H7 (cell line): ENCODE measurements at regions not wholly inside any gene's neighbourhood (a gene's known extent, or its start where the extent isn't known, plus 50 kb on each side); places are given as distances from the start of the nearest gene placed in this dataset.
"Not testable (repeated sequence)": the region's sequence is repeated elsewhere in the genome, so short reads cannot be mapped to it uniquely, and the experiment has no call there.

Experiments
- DNase-seq: peaks from one replicate; pipeline ENCODE4 v3.0.0; 2012
- H3K27me3 ChIP-seq: 2 replicates; pipeline ENCODE4 v1.6.0; 2011; ENCODE audit warnings: mild to moderate bottlenecking, low read length; ENCODE audit not compliant: control insufficient read depth, insufficient read depth
- H3K36me3 ChIP-seq: replicated peaks from 2 replicates; pipeline ENCODE4 v1.5.1; 2011; ENCODE audit warnings: low read length; ENCODE audit not compliant: control insufficient read depth, insufficient read depth
- H3K4me3 ChIP-seq: 2 replicates; pipeline ENCODE4 v1.5.1; 2011; ENCODE audit warnings: low read depth, mild to moderate bottlenecking, control low read depth, low read length, moderate library complexity; ENCODE audit not compliant: insufficient read depth

DNA sequence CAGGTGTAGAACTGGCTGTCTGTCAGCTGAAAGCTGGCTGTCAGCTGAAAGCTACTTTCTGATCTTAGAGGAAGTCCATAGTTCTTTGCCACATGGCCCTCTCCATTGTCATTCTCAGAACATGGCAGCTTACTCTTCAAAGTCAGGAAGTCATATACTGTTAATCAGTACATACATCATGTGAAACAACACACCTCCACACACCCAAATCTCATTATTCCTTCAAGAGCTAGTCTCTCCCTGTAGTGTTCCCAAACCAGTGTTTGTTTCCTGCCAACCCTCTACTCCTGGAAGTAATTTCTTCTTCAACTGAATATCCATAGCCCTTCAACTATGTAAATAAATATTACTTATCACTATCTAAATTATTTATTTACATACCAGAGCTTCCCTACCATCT, 58.9 kb downstream of the OR5AK2 start:
- H3K4me3 ChIP-seq, result no peak overlapping the region
- H3K27me3 ChIP-seq, result no peaks in the 10 kb centered on the region
- DNase-seq, result no peak
- no peaks in the 10 kb centered on the region for H3K36me3 ChIP-seq

- no peak overlapping the region for H3K4me3 ChIP-seq
- no peaks in the 10 kb centered on the region for H3K36me3 ChIP-seq
- H3K27me3 ChIP-seq, result no peaks in the 10 kb centered on the region
- DNase-seq, result no peak
Measured at GRCh38 chr11:57049749-57050148, 61.0 kb downstream of the OR5AK2 start.

- DNase-seq, result no peak
- Histone ChIP-seq H3K27me3 (no peaks in the 10 kb centered on the region), H3K4me3 (no peak overlapping the region), H3K36me3 (no peaks in the 10 kb centered on the region)
Measured at GRCh38 chr11:57054817-57055216, 66.1 kb downstream of the OR5AK2 start.

DNA sequence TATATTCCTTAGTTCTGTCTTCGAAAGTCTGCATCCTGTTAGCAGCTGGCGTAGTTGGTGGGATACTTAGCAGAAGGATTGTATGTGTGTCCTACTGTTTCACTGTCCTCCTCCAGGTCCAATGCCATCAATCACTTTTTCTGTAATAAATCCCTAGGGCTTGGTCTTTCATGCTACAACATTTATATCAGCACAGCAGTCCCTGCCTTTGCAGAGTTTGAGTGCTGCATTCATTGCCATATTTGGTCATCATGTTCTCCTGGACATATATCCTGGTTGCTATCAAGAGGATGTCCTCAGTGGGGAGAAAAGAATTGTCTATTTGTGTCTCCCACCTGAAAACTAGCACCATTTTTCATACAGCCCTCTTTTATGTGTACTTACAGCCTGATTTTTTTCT, 67.0 kb downstream of the OR5AK2 start:
- no peaks in the 10 kb centered on the region for H3K27me3 ChIP-seq
- H3K36me3 ChIP-seq, result no peaks in the 10 kb centered on the region
- DNase-seq, result no peak
- H3K4me3 ChIP-seq, result no peak overlapping the region

GRCh38 chr11:57056735-57057134, 68.0 kb downstream of the OR5AK2 start:
- Histone ChIP-seq H3K27me3 (no peaks in the 10 kb centered on the region), H3K4me3 (no peak overlapping the region), H3K36me3 (no peaks in the 10 kb centered on the region)
- DNase-seq, result no peak

GRCh38 chr11:57057561-57057960, 68.8 kb downstream of the OR5AK2 start:
- no peak for DNase-seq

DNA sequence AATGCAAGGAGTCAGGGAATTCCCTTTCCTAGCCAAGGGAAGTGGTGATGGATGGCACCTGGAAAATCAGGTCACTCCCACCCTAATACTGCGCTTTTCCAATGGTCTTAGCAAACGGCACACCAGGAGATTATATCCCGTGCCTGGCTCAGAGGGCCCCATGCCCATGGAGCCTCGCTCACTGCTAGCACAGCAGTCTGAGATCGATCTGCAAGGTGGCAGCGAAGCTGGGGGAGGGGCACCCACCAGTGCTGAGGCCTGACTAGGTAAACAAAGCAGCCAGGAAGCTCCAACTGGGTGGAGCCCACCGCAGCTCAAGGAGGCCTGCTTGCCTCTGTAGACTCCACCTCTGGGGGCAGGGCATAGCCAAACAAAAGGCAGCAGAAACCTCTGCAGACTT, 74.2 kb downstream of the OR5AK2 start:
- DNase-seq, H3K27me3 ChIP-seq, H3K4me3 ChIP-seq, H3K36me3 ChIP-seq: not testable (repeated sequence)

More at GRCh38 chr11:57057561-57057960, 68.8 kb downstream of the OR5AK2 start:
- no peaks in the 10 kb centered on the region for H3K36me3 ChIP-seq
- H3K4me3 ChIP-seq, result no peak overlapping the region
- H3K27me3 ChIP-seq, result no peaks in the 10 kb centered on the region

GRCh38 chr11:57069942-57070341, 81.2 kb downstream of the OR5AK2 start:
- H3K36me3 ChIP-seq, result no peaks in the 10 kb centered on the region
- DNase-seq, result no peak
- no peak overlapping the region for H3K4me3 ChIP-seq
- no peaks in the 10 kb centered on the region for H3K27me3 ChIP-seq

DNA sequence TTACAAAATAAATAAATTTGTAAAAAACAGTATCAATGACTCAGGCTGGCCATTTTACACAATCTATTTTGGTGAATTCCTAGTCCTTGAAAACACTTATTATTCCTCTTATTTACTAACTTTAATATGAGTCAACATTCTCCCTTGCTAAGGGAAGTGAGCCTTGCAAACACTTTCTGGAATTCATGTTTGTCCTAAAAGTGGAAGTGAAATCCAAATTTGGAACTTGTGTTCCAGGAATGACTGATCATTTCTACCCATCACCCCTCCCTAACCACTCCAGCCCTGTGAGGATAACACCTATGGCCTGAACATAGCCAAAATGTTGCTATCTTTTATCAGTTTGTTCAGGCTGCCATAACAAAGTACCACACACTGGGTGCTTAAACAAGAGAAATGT, 83.1 kb downstream of the OR5AK2 start:
- Histone ChIP-seq H3K4me3 (no peak overlapping the region), H3K36me3 (no peaks in the 10 kb centered on the region), H3K27me3 (no peaks in the 10 kb centered on the region)
- DNase-seq, result no peak

- no peak overlapping the region for H3K4me3 ChIP-seq
- H3K27me3 ChIP-seq, result no peaks in the 10 kb centered on the region
- H3K36me3 ChIP-seq, result no peaks in the 10 kb centered on the region
- DNase-seq, result no peak
Measured at GRCh38 chr11:57072640-57073039, 83.9 kb downstream of the OR5AK2 start.

- no peak for DNase-seq
- Histone ChIP-seq H3K36me3 (no peaks in the 10 kb centered on the region), H3K4me3 (no peak overlapping the region), H3K27me3 (no peaks in the 10 kb centered on the region)
Measured at GRCh38 chr11:57073128-57073527, 84.4 kb downstream of the OR5AK2 start.

GRCh38 chr11:57081356-57081755, 92.6 kb downstream of the OR5AK2 start:
- no peaks in the 10 kb centered on the region for H3K27me3 ChIP-seq
- no peaks in the 10 kb centered on the region for H3K36me3 ChIP-seq
- no peak for DNase-seq
- H3K4me3 ChIP-seq, result no peak overlapping the region

- DNase-seq, result no peak
- Histone ChIP-seq H3K36me3 (no peaks in the 10 kb centered on the region), H3K4me3 (no peak overlapping the region), H3K27me3 (no peaks in the 10 kb centered on the region)
Measured at GRCh38 chr11:57082125-57082524, 93.4 kb downstream of the OR5AK2 start.

DNA sequence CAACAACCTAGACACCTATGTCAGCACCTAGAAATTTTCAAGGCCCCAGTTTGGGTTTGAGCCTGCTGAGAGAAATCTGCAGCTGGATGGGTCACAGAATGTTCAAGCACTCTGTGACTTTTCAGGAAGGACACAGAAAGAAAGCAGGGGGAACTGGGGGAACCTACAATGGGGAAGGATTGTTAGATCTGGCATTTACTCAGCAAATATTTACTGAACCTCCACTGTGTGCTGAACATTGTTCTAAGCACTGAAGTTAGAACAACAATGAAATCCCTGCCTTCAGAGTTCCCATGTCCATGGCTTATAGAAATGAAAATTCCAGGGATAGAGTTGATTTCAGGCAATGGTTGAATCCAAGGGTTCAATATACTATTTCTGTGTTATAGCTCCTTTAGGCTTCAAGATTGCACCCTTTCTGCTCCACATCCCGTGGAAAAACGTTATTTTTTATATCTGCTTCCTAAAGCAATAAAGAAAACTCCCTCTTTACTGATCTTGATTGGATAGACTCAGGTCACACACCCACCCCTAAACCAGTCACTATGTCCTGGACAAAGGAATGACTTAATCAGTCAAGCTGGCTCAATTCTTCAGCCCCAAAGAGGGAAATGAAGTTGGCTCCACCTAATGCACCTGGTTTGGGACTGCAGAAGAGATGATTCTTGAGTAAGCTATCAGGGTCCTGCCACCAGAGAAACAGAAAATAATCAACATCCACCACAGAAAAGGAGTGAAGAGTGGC, 95.1 kb downstream of the OR5AK2 start:
- H3K4me3 ChIP-seq, result no peak overlapping the region
- no peaks in the 10 kb centered on the region for H3K36me3 ChIP-seq
- H3K27me3 ChIP-seq, result no peaks in the 10 kb centered on the region
- no peak for DNase-seq

DNA sequence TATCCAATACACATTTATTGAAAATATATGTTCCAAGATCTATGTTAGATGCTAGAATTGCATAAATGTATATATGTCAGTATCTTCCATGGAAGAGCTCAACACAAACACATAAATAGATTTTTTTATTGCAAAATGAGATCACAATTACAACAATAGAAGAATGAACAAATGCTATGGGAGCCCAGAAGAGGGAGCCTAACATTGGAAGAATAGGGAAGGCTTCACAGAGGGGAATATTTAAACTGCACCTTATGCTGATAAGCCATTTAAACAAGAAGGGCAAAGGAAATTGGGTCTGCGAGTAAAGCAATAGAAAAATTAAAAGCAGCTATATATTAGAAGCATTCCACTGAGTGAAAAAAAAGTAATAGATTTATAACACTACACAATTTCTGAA, 96.1 kb upstream of the LRRC55 start:
- DNase-seq, result no peak
- Histone ChIP-seq H3K36me3 (no peaks in the 10 kb centered on the region), H3K27me3 (no peaks in the 10 kb centered on the region), H3K4me3 (no peak overlapping the region)

DNA sequence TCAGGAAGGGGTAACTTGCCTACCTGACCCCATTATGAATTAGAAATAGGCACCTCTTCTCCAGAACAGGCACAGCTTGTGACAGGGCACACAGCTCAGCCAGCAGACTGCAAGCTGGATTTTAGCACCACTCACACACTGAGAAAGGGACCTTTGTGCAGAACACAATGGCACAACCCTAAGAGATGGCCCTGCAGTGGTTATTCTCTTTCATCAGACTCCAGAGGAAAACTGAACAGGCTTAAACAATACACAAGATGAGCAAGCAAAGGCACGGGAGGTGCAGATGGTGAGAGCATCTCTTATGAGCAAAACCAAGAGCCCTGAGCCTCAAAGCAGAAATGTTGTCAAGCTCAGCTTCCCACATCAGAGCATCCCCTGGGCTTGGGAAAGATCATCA, 93.8 kb upstream of the LRRC55 start:
- no peaks in the 10 kb centered on the region for H3K36me3 ChIP-seq
- H3K4me3 ChIP-seq, result no peak overlapping the region
- DNase-seq, result no peak
- no peaks in the 10 kb centered on the region for H3K27me3 ChIP-seq
